Left ventricle myocardium inferior (tissue), 1 donor: ENCODE measurements at regions not wholly inside any gene's neighbourhood (a gene's known extent, or its start where the extent isn't known, plus 50 kb on each side); places are given as distances from the start of the nearest gene placed in this dataset.
A peak's percentile ranks its signal among the peaks of the same experiment; 100 is the strongest.

Experiments used
- DNase-seq: peaks from one replicate; pipeline ENCODE4 v3.0.0-alpha.2; 2020
- H3K27ac ChIP-seq: fragments of 200-600 bp; replicated peaks from 2 replicates; pipeline ENCODE4 v1.8.0; 2021
- H3K27me3 ChIP-seq: fragments of 200-600 bp; 2 replicates; pipeline ENCODE4 v1.8.0; 2021; ENCODE audit warnings: low read depth
- H3K36me3 ChIP-seq: fragments of 200-600 bp; 2 replicates; pipeline ENCODE4 v1.8.0; 2021
- H3K4me1 ChIP-seq: fragments of 200-600 bp; 2 replicates; pipeline ENCODE4 v1.8.0; 2021
- H3K4me3 ChIP-seq: fragments of 200-600 bp; 2 replicates; pipeline ENCODE4 v1.8.0; 2021; ENCODE audit warnings: mild to moderate bottlenecking, moderate library complexity
- H3K9me3 ChIP-seq: fragments of 200-600 bp; replicated peaks from 2 replicates; pipeline ENCODE4 v1.8.0; 2021
- CTCF ChIP-seq: fragments of 200-600 bp; IDR thresholded peaks from 2 replicates; pipeline ENCODE4 v1.8.0; 2021; ENCODE audit warnings: antibody characterized with exemption, mild to moderate bottlenecking, borderline replicate concordance
- intact Hi-C: fragments of 100-400 bp; cut with micrococcal nuclease; formaldehyde crosslinking; loops from one replicate; pipeline ENCODE4 v1.11.0; 2022
- donor health status: DM: no; HTN: yes; CAD: no; lungs with severe emphysema.

DNA sequence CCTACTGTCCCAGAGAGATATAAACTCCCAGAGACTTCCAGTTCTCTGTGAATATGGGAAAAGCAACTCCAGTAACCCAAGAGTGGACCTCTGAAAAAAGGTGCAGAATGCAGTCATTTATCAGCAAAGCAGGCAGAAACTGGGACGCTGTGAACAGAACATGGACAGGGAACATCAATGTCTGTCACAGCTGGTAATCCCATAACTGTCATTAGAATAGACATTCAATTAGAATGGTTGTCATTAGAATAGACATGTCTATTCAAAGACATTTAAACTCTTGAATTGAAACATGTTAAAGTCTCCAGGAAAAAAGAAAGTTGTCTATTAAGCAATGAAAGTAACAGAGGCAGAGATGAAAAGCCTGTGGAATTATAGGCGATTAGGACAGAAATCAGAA is 302.1 kb downstream of the BTBD3 start:
- no peak for TF ChIP-seq CTCF
- Histone ChIP-seq H3K27ac (no peak overlapping the region), H3K4me1 (no peaks in the 10 kb centered on the region), H3K27me3 (no peaks in the 10 kb centered on the region), H3K36me3 (no peaks in the 10 kb centered on the region), H3K4me3 (no peak overlapping the region), H3K9me3 (peaks cover 4% of the 10 kb centered on the region)
- no peak for DNase-seq
- intact Hi-C loops: loop anchor here (10.0 kb wide), 1 partner anchor 545 kb away; no protein-coding TSS in a partner anchor

- no peaks in the 10 kb centered on the region for H3K36me3 ChIP-seq
- no peaks in the 10 kb centered on the region for H3K27me3 ChIP-seq
- H3K27ac ChIP-seq: no peak overlapping the region
- no peaks in the 10 kb centered on the region for H3K4me1 ChIP-seq
- H3K4me3 ChIP-seq: no peak overlapping the region
- no peak for TF ChIP-seq CTCF
- intact Hi-C loops: loop anchor here (10.0 kb wide), 1 partner anchor 548 kb away; no protein-coding TSS in a partner anchor
- no peak for DNase-seq
- no peaks in the 10 kb centered on the region for H3K9me3 ChIP-seq
Observed at GRCh38 chr20:12223057-12223456, 305.4 kb downstream of the BTBD3 start.

DNA sequence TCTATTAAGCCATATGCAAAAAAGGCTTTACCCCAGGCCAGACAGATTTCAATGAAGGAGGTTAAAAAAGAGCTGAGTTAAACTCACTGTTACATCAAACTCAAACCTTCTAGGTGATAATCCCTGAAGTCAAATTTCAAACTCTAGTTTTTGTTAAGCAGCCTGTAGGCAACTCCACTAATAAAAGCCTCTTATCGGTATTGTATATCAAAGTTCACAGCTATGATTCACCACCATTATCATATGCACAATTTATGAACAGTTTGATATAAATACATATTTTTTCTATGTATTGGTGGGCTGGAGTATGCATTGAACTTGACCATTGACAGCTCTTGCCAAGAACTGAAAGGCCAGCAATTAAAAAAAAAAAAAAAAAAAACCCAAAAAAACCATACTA is 308.2 kb downstream of the BTBD3 start:
- no peaks in the 10 kb centered on the region for H3K27me3 ChIP-seq
- DNase-seq: no peak
- H3K36me3 ChIP-seq: no peaks in the 10 kb centered on the region
- intact Hi-C loops: loop anchor here (10.0 kb wide), 1 partner anchor 551 kb away; no protein-coding TSS in a partner anchor
- H3K4me1 ChIP-seq: no peaks in the 10 kb centered on the region
- H3K27ac ChIP-seq: no peak overlapping the region
- H3K4me3 ChIP-seq: no peak overlapping the region
- TF ChIP-seq CTCF: no peak
- no peaks in the 10 kb centered on the region for H3K9me3 ChIP-seq

DNA sequence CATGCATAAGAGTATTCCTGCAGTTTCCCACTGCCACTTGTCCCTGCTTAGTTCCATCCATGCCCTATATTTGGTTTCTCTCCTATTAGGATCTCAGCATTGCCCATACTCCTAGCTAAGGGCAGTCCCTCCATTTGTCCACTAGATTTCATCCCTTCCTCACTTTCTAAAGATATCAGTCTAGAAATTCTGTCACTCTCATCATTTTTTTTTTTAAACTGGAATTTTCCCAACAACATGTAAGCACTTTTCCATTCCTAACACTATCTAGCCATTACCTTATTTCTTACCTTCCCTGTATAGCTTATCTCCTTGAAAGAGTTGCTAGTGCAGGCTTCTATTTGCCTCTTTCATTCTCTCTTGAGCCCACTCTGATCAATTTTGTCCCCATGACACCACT is 312.2 kb downstream of the BTBD3 start:
- no peak for TF ChIP-seq CTCF
- intact Hi-C loops: loop anchor here (10.0 kb wide), 1 partner anchor 555 kb away; no protein-coding TSS in a partner anchor
- Histone ChIP-seq H3K27me3 (no peaks in the 10 kb centered on the region), H3K36me3 (no peaks in the 10 kb centered on the region), H3K4me3 (no peak overlapping the region), H3K27ac (no peak overlapping the region), H3K4me1 (no peaks in the 10 kb centered on the region), H3K9me3 (no peaks in the 10 kb centered on the region)
- DNase-seq: no peak

DNA sequence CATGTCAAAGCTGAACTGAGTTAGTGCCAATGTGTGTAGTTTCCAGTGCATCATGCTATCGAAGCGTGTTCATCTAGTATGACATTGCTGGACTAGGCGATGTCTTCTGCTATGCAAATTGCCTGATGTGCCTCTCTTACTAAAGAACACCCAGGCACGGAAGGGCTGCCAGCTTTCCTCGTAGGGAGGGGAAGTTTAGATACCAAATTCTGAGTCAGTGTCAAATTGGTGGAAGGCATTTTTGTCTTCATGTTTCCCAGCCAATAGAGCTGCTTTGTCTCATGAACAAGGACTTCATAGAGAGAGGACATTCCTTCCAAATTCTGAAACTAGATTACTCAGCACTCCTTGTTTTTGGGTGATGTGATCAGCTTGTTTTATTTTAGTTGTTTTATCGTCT is 320.1 kb downstream of the BTBD3 start:
- peak; percentile 21 for DNase-seq
- H3K4me3 ChIP-seq: no peak overlapping the region
- no peak for TF ChIP-seq CTCF
- H3K36me3 ChIP-seq: no peaks in the 10 kb centered on the region
- no peak overlapping the region for H3K27ac ChIP-seq
- intact Hi-C loops: no loop called here
- H3K4me1 ChIP-seq: no peaks in the 10 kb centered on the region
- H3K27me3 ChIP-seq: no peaks in the 10 kb centered on the region
- H3K9me3 ChIP-seq: no peaks in the 10 kb centered on the region

DNA sequence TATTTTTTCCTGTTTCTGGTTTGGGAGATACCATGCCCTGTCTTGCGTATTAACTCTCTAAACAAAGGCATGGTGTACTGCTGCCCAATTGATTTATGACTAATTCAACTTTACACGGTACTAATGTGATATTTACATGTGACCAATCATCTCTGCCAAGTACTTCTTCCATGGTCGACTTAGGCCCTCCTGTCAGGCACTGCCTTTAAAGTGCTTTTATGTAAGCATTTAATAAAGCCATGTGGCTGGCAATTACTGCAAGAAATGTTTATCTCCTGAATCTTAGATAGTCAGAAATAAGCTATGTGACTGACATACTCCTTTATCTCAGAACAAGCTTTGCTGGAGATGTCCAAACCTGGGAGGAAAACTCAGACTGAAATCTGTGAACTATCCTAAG is 323.4 kb downstream of the BTBD3 start:
- TF ChIP-seq CTCF: no peak
- Histone ChIP-seq H3K9me3 (no peaks in the 10 kb centered on the region), H3K36me3 (no peaks in the 10 kb centered on the region), H3K27ac (no peak overlapping the region), H3K27me3 (no peaks in the 10 kb centered on the region), H3K4me1 (no peaks in the 10 kb centered on the region), H3K4me3 (no peak overlapping the region)
- intact Hi-C loops: no loop called here
- DNase-seq: no peak
